Lower lobe of right lung (tissue), 2 donors: ENCODE measurements at regions not wholly inside any gene's neighbourhood (a gene's known extent, or its start where the extent isn't known, plus 50 kb on each side); places are given as distances from the start of the nearest gene placed in this dataset.
"Not testable (repeated sequence)": the region's sequence is repeated elsewhere in the genome, so short reads cannot be mapped to it uniquely, and the experiment has no call there.

ENCODE experiments used
- ATAC-seq, 2 donors: fragments of 200-7000 bp; cut with Tn5 transposase; one replicate each; pipeline ENCODE4 v1.9.1; 2020 to 2022; ENCODE audit warnings: mild to moderate bottlenecking in 2 of 2, moderate library complexity in 2 of 2
- DNase-seq: peaks from one replicate; pipeline ENCODE4 v3.0.0-alpha.2; 2020
- H3K27ac ChIP-seq: fragments of 200-600 bp; one replicate; pipeline ENCODE4 v1.8.0; 2022
- H3K27me3 ChIP-seq: fragments of 200-600 bp; one replicate; pipeline ENCODE4 v1.8.0; 2022; ENCODE audit warnings: low read depth
- H3K36me3 ChIP-seq: fragments of 200-600 bp; one replicate; pipeline ENCODE4 v1.8.0; 2022; ENCODE audit warnings: mild to moderate bottlenecking
- H3K4me1 ChIP-seq: fragments of 200-600 bp; one replicate; pipeline ENCODE4 v1.8.0; 2022
- H3K4me3 ChIP-seq: fragments of 200-600 bp; one replicate; pipeline ENCODE4 v1.8.0; 2022; ENCODE audit warnings: mild to moderate bottlenecking
- H3K9me3 ChIP-seq: fragments of 200-600 bp; one replicate; pipeline ENCODE4 v1.8.0; 2022
- intact Hi-C: fragments of 100-400 bp; cut with DNase I; formaldehyde crosslinking; loops from one replicate; pipeline ENCODE4 v1.11.0; 2022
- TF ChIP-seq, protein P1 (sequence below): fragments of 200-600 bp; IDR thresholded peaks from one replicate; pipeline ENCODE4 v1.8.0; 2022; ENCODE audit warnings: antibody characterized with exemption, mild to moderate bottlenecking
- donor health status: DM: no; HTN: yes; CAD: no; lungs with severe emphysema.

DNA sequence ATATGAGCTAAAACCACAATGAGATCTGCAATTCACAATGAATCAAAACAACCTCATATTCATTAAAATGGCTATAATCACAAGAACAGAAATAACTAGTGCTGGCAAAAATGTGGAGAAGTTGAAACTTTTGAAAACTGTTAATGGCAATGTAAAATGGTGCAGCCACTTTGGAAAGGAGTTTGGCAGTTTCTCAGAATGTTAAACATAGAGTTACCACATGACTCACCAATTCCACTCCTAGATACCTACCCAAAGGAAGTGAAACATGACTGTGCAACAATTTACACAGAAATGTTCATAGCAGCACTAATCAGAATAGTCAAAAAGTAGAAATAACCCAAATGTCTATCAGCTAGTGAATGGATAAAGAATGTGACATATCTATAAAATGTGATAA lies 862.2 kb downstream of the DTWD2 start:
- no peak for DNase-seq
- H3K27ac ChIP-seq, result no peak overlapping the region
- H3K4me3 ChIP-seq, result no peak overlapping the region
- H3K9me3 ChIP-seq, result no peaks in the 10 kb centered on the region
- H3K4me1 ChIP-seq, result no peaks in the 10 kb centered on the region
- H3K27me3 ChIP-seq, result no peaks in the 10 kb centered on the region
- TF ChIP-seq, protein P1, sequence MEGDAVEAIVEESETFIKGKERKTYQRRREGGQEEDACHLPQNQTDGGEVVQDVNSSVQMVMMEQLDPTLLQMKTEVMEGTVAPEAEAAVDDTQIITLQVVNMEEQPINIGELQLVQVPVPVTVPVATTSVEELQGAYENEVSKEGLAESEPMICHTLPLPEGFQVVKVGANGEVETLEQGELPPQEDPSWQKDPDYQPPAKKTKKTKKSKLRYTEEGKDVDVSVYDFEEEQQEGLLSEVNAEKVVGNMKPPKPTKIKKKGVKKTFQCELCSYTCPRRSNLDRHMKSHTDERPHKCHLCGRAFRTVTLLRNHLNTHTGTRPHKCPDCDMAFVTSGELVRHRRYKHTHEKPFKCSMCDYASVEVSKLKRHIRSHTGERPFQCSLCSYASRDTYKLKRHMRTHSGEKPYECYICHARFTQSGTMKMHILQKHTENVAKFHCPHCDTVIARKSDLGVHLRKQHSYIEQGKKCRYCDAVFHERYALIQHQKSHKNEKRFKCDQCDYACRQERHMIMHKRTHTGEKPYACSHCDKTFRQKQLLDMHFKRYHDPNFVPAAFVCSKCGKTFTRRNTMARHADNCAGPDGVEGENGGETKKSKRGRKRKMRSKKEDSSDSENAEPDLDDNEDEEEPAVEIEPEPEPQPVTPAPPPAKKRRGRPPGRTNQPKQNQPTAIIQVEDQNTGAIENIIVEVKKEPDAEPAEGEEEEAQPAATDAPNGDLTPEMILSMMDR, result no peak
- no peaks in the 10 kb centered on the region for H3K36me3 ChIP-seq
- no peak for ATAC-seq
- intact Hi-C loops, result no loop called here

DNA sequence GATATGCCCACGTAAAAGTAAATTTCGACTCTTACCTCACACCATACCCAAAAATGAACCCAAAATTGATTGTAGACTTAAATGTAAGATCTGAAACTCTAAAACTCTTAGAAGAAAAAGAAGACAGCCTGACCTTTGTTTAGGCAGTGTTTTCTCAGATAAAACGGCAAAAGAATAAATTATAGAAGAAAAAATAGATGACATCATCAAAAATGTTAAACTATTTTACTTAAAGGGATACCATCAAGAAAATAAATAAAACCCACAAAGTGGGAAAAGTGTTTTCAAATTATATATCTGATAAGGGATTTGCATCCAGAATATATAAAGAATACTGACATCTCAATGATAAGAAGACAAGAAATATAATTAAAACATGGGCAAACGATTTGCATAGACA lies 862.7 kb downstream of the DTWD2 start:
- Histone ChIP-seq H3K27ac (no peak overlapping the region), H3K4me1 (no peaks in the 10 kb centered on the region), H3K9me3 (no peaks in the 10 kb centered on the region), H3K4me3 (no peak overlapping the region), H3K27me3 (no peaks in the 10 kb centered on the region), H3K36me3 (no peaks in the 10 kb centered on the region)
- intact Hi-C loops, result no loop called here
- TF ChIP-seq, protein P1, result no peak
- DNase-seq, result no peak
- no peak for ATAC-seq

DNA sequence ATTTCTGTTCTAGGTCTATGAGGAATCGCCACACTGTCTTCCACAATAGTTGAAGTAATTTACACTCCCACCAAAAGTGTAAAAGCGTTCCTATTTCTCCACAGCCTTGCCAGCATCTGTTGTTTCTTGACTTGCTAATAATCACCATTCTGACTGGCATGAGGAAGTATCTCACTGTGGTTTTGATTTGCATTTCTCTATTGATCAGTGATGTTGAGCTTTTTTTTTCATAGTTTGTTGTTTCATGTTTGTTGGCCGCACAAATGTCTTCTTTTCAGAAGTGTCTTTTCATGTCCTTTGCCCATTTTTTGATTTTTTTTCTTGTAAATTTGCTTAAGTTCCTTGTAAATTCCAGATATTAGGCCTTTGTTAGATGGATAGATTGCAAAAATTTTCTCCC lies 867.1 kb downstream of the DTWD2 start:
- Histone ChIP-seq H3K27ac (no peak overlapping the region), H3K27me3 (no peaks in the 10 kb centered on the region), H3K9me3 (no peaks in the 10 kb centered on the region), H3K4me1 (no peaks in the 10 kb centered on the region), H3K36me3 (no peaks in the 10 kb centered on the region), H3K4me3 (no peak overlapping the region)
- DNase-seq, result no peak
- no peak for ATAC-seq
- TF ChIP-seq, protein P1, result no peak
- intact Hi-C loops, result no loop called here

DNA sequence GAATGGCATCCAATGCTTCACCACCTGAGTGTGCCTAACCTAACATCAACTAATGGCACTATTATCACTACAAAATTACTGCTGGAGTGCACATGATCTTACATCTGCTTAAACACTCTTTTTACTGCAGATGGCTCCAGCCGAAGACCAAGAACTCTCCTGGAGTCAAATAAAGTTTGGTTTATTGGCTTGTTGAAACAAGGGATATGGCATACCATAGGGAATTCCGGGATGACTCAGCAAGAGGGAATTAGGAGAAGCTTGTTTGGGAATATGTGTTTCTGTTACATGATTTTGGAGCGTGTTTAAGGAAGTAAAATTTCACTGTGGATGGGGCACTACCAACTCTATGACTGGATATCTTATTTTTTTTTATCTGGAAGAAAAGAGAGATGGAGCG lies 872.6 kb downstream of the DTWD2 start:
- no peak overlapping the region for H3K4me3 ChIP-seq
- no peaks in the 10 kb centered on the region for H3K9me3 ChIP-seq
- TF ChIP-seq, protein P1, result no peak
- intact Hi-C loops, result no loop called here
- no peak for ATAC-seq
- H3K4me1 ChIP-seq, result no peaks in the 10 kb centered on the region
- H3K36me3 ChIP-seq, result no peaks in the 10 kb centered on the region
- no peak for DNase-seq
- no peaks in the 10 kb centered on the region for H3K27me3 ChIP-seq
- no peak overlapping the region for H3K27ac ChIP-seq

DNA sequence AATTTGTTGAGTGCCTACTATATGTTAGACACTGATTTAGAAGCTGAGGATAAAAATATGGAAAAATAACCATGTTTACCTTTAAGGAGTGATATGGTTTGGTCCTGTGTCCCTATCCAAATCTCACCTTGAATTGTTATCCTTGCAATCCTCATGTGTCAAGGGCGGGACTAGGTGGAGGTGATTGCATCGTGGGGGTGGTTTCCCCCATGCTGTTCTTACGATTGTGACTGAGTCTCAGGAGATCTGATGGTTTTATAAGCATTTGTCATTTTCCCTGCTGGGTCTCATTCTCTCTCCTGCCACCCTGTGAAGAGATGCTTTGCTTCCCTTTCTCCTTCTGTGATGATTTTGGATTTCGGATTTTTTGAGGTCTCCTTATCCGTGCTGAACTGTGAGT lies 876.4 kb downstream of the DTWD2 start:
- H3K9me3 ChIP-seq, result no peaks in the 10 kb centered on the region
- DNase-seq, result no peak
- no peak for ATAC-seq
- H3K4me3 ChIP-seq, result no peak overlapping the region
- intact Hi-C loops, result no loop called here
- TF ChIP-seq, protein P1, result no peak
- no peak overlapping the region for H3K27ac ChIP-seq
- H3K4me1 ChIP-seq, result no peaks in the 10 kb centered on the region
- H3K27me3 ChIP-seq, result no peaks in the 10 kb centered on the region
- H3K36me3 ChIP-seq, result no peaks in the 10 kb centered on the region

DNA sequence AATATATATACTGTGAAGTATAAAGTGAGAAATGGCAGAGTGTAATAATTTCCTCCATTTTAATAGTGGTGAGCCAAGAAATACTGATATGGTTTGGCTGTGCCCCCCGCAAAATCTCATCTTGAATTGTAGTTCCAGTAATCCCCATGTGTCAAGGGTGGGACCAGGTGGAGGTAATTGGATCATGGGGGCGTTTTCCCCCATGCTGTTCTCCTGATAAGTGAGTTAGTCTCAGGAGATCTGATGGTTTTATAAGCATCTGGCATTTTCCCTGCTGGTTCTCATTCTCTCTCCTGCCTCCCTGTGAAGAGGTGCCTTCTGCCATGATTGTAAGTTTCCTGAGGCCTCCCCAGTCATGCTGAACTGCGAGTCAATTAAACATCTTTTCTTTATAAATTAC lies 881.1 kb downstream of the DTWD2 start:
- H3K27me3 ChIP-seq, H3K36me3 ChIP-seq, H3K27ac ChIP-seq, H3K9me3 ChIP-seq, DNase-seq, intact Hi-C loops, H3K4me1 ChIP-seq, H3K4me3 ChIP-seq, ATAC-seq: not testable (repeated sequence)
